ENCODE measurements at regions not wholly inside any gene's neighbourhood (a gene's known extent, or its start where the extent isn't known, plus 50 kb on each side); places are given as distances from the start of the nearest gene placed in this dataset.
A peak's percentile ranks its signal among the peaks of the same experiment; 100 is the strongest.
"Not testable (repeated sequence)": the region's sequence is repeated elsewhere in the genome, so short reads cannot be mapped to it uniquely, and the experiment has no call there.

DNA sequence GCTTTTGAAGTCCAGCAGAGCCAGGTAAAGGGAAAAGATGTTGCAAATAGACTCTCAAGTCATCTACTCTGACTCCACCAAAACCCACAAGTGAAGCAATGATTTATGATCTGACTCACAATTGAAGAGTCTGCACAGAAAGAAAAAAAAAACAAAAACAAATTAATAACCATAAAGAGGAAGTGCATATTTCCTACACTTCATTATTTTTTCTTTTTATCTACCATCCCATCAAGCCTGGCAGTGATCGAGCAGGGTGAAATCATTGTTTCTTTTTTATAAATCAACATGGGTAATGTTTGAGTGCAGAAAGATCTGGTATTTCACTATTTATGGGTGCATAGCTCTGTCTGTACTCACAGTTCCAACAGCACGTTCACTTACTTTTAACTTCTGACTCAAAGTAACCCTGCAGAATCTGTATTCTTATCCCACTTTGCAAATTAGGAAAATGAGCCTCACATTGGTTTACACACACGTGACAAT, 829.0 kb downstream of the TNS3 start:
- Histone ChIP-seq H3K36me3 (ENCODE audit: control insufficient read depth, insufficient read depth, low read length, severe bottlenecking) (no peaks in the 10 kb centered on the region), H3K9me3 (ENCODE audit: control insufficient read depth, low read length) (no peaks in the 10 kb centered on the region), H3K4me3 (ENCODE audit: low read length) (no peak overlapping the region), H3K9ac (ENCODE audit: low read length) (peak overlapping the region; percentile 55), H3K4me1 (ENCODE audit: control insufficient read depth, insufficient read depth, low read length) (peaks cover 24% of the 10 kb centered on the region), H3K27me3 (replicated peaks; ENCODE audit: control insufficient read depth, insufficient read depth, low read length) (no peaks in the 10 kb centered on the region)
- DNase-seq (ENCODE audit: low read depth) = peak; percentile 80

DNA sequence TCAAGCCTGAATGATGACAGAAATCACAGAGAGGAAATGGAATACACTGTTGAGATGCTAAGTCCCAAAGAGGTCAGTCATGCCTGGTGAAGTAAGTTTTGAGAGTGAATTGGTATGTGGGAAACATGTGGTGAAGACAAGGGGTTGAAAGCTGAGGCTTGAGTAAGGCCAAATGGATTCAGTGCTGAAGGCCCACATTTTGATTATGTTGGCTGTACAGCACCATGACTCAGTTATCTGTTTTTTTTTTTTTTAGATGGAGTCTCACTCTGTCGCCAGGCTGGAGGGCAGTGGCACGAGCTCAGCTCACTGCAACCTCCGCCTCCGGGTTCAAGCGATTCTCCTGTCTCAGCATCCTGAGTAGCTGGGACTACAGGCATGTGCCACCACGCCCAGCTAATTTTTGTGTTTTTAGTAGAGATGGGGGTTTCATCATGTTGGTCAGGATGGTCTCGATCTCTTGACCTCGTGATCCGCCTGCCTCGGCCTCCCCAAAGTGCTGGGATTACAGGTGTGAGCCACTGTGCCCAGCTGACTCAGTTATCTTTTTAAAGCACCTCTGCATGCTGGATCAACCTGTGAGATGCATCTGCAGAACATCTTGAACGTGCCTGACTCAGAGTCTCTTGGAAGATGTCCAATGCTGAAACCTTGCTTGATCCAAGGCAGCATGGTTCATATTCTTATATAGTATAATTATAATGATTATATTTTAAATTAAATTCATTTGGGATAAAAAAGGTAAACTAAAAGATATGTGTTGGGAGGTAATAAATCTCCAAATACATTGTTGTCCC, 829.8 kb downstream of the TNS3 start:
- not testable (repeated sequence) for H3K4me3 ChIP-seq (ENCODE audit: low read length); H3K27me3 ChIP-seq (replicated peaks; ENCODE audit: control insufficient read depth, insufficient read depth, low read length); H3K9me3 ChIP-seq (ENCODE audit: control insufficient read depth, low read length); H3K36me3 ChIP-seq (ENCODE audit: control insufficient read depth, insufficient read depth, low read length, severe bottlenecking); H3K9ac ChIP-seq (ENCODE audit: low read length)
- DNase-seq (ENCODE audit: low read depth) = peak; percentile 42
- H3K4me1 ChIP-seq (ENCODE audit: control insufficient read depth, insufficient read depth, low read length) = peaks cover 24% of the 10 kb centered on the region

DNA sequence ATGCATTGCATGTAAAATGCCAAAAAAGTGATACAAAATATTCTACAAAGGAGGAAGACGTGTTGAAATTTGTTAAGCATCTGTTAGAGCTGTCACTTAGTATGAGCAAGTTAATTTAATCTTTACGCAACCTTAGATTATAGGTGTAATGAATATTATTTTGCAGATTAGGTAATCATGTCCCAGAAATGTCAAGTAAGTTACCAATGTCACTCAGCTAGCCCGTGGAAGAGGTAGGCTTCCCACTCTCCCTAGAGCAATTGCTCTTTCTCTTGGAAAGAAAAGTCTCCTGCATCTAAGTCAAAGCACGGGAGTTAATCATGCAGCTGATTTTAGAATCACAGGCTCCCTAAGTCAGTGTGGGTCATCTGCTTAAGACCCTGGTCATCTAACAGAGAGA, 830.4 kb upstream of the IGFBP3 start:
- H3K9ac ChIP-seq (ENCODE audit: low read length) = no peak overlapping the region
- no peak overlapping the region for H3K4me3 ChIP-seq (ENCODE audit: low read length)
- no peaks in the 10 kb centered on the region for H3K36me3 ChIP-seq (ENCODE audit: control insufficient read depth, insufficient read depth, low read length, severe bottlenecking)
- DNase-seq (ENCODE audit: low read depth) = no peak
- H3K9me3 ChIP-seq (ENCODE audit: control insufficient read depth, low read length) = no peaks in the 10 kb centered on the region
- H3K27me3 ChIP-seq (replicated peaks; ENCODE audit: control insufficient read depth, insufficient read depth, low read length) = no peaks in the 10 kb centered on the region
- peaks cover 24% of the 10 kb centered on the region for H3K4me1 ChIP-seq (ENCODE audit: control insufficient read depth, insufficient read depth, low read length)

DNA sequence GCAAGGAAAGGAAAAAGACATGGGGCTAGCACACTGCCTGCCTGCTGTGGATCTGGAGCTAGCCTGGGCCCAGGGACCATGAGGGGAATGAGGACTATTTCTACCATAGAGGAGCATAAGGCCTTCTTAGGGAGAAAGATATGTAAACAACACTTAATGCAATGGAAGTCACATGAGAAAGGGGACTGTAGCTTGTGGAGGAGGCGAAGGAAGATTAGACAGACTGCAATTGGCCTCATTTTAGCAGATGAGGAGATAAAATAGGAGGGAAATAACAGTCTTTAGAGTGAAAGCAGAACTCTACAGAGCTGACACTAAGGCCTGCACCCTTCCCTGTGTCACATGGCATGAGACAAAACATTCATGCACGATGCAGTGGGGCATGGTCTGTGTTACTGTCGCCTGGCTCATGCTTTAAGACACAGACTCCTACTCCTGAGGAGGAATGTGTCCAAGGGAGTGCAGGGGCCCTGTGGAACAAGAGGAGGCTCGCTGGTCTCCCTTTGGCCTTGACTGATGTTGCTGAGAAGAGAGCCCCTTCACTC, 829.3 kb upstream of the IGFBP3 start:
- peaks cover 24% of the 10 kb centered on the region for H3K4me1 ChIP-seq (ENCODE audit: control insufficient read depth, insufficient read depth, low read length)
- H3K4me3 ChIP-seq (ENCODE audit: low read length) = no peak overlapping the region
- H3K9ac ChIP-seq (ENCODE audit: low read length) = no peak overlapping the region
- no peaks in the 10 kb centered on the region for H3K36me3 ChIP-seq (ENCODE audit: control insufficient read depth, insufficient read depth, low read length, severe bottlenecking)
- no peak for DNase-seq (ENCODE audit: low read depth)
- no peaks in the 10 kb centered on the region for H3K9me3 ChIP-seq (ENCODE audit: control insufficient read depth, low read length)
- H3K27me3 ChIP-seq (replicated peaks; ENCODE audit: control insufficient read depth, insufficient read depth, low read length) = no peaks in the 10 kb centered on the region

DNA sequence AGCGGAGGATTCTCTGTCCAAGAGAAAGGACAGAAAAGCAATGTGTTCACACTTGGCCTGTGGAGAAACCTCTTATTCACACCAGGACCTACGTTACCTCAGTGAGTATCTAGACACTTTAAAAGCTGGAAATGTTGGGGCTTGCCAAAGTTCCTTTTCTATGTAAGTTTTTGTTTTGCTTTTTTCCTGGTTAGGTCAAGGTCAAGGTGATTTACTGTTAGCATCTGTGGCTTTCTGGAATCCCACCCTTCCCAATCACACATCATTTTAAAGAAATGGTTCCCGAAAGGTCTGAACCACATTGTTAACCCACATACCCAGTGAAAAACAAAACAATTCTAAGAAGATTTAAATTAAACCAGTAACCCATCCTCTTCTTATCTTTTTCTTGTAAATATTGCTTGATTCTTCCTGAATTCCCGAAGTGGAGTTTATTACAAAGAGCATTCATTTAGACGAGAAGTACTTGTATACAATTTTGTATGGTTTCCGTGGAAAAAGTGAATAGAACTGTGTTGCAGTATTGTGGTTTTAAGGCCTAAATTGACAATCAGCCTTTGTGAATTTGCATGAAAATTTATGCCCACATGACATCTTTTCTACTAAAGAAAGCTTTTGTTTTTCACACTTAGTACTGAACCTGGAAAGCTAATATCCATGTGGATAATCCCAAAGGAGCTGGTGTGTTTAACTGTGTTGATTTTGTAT, 827.0 kb upstream of the IGFBP3 start:
- peaks cover 6% of the 10 kb centered on the region for H3K4me1 ChIP-seq (ENCODE audit: control insufficient read depth, insufficient read depth, low read length)
- H3K36me3 ChIP-seq (ENCODE audit: control insufficient read depth, insufficient read depth, low read length, severe bottlenecking) = no peaks in the 10 kb centered on the region
- no peaks in the 10 kb centered on the region for H3K9me3 ChIP-seq (ENCODE audit: control insufficient read depth, low read length)
- no peak for DNase-seq (ENCODE audit: low read depth)
- no peak overlapping the region for H3K9ac ChIP-seq (ENCODE audit: low read length)
- no peaks in the 10 kb centered on the region for H3K27me3 ChIP-seq (replicated peaks; ENCODE audit: control insufficient read depth, insufficient read depth, low read length)
- H3K4me3 ChIP-seq (ENCODE audit: low read length) = no peak overlapping the region

- Histone ChIP-seq H3K9me3 (ENCODE audit: control insufficient read depth, low read length) (no peaks in the 10 kb centered on the region), H3K4me3 (ENCODE audit: low read length) (no peak overlapping the region), H3K9ac (ENCODE audit: low read length) (no peak overlapping the region), H3K27me3 (replicated peaks; ENCODE audit: control insufficient read depth, insufficient read depth, low read length) (no peaks in the 10 kb centered on the region), H3K4me1 (ENCODE audit: control insufficient read depth, insufficient read depth, low read length) (no peaks in the 10 kb centered on the region), H3K36me3 (ENCODE audit: control insufficient read depth, insufficient read depth, low read length, severe bottlenecking) (no peaks in the 10 kb centered on the region)
- no peak for DNase-seq (ENCODE audit: low read depth)
Measured at GRCh38 chr7:46746695-46747687, 825.9 kb upstream of the IGFBP3 start.

DNA sequence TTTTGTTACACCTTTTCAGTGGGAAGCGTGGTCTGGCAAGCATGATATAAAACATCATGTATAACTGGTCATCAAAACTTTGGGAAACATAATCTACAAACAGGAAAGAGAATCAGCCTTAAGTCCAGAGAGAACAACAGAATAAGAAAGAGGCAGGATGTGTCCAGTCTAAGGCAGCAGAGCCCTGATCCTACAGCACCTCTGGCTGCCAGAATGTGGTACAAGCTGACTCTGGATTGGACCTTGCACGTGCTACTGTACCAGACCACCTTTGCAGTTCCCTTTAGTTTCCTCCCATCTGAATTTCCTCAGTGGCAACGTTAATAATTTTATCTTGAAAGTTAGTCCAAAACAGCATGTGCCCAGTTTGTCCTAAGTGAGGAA, 824.6 kb upstream of the IGFBP3 start:
- Histone ChIP-seq H3K9ac (ENCODE audit: low read length) (no peak overlapping the region), H3K4me3 (ENCODE audit: low read length) (no peak overlapping the region), H3K36me3 (ENCODE audit: control insufficient read depth, insufficient read depth, low read length, severe bottlenecking) (no peaks in the 10 kb centered on the region), H3K27me3 (replicated peaks; ENCODE audit: control insufficient read depth, insufficient read depth, low read length) (no peaks in the 10 kb centered on the region), H3K9me3 (ENCODE audit: control insufficient read depth, low read length) (no peaks in the 10 kb centered on the region), H3K4me1 (ENCODE audit: control insufficient read depth, insufficient read depth, low read length) (no peaks in the 10 kb centered on the region)
- DNase-seq (ENCODE audit: low read depth) = no peak

DNA sequence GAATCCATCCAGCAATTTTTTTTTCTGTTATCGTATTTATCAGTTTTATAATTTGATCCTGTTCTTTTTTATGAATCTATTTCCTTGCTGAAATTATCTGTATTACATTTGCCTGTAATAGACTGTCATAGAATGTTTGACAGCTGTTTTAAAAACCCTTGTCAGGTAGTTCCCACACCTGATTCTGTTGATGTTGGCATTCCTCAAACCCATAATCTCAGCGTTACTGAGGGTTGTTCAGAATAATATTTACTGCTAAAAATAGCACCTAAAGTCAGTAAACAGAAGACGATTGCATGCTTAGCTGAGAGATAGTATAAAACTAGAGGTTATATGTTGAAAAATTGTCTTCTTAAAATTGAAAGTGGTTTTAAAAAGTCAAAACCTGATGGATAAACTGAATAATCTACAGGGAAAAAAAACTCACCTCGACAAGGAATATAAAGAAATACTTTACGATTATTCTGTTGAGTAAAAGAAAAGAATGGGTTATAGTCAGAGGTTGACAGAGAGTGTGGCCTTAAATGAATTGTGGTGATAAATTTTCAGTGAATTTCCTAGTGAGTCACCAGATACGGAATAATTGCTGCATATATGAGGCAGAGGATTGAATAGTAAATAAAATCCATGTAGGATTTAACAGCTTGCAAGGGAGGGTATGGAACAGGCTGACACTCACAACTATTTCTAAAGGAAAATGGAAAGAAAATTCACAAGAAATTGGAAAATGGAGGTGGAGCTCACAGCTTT, 824.1 kb upstream of the IGFBP3 start:
- H3K9me3 ChIP-seq (ENCODE audit: control insufficient read depth, low read length) = no peaks in the 10 kb centered on the region
- no peaks in the 10 kb centered on the region for H3K27me3 ChIP-seq (replicated peaks; ENCODE audit: control insufficient read depth, insufficient read depth, low read length)
- no peak for DNase-seq (ENCODE audit: low read depth)
- H3K4me3 ChIP-seq (ENCODE audit: low read length) = no peak overlapping the region
- H3K36me3 ChIP-seq (ENCODE audit: control insufficient read depth, insufficient read depth, low read length, severe bottlenecking) = no peaks in the 10 kb centered on the region
- no peaks in the 10 kb centered on the region for H3K4me1 ChIP-seq (ENCODE audit: control insufficient read depth, insufficient read depth, low read length)
- no peak overlapping the region for H3K9ac ChIP-seq (ENCODE audit: low read length)

DNA sequence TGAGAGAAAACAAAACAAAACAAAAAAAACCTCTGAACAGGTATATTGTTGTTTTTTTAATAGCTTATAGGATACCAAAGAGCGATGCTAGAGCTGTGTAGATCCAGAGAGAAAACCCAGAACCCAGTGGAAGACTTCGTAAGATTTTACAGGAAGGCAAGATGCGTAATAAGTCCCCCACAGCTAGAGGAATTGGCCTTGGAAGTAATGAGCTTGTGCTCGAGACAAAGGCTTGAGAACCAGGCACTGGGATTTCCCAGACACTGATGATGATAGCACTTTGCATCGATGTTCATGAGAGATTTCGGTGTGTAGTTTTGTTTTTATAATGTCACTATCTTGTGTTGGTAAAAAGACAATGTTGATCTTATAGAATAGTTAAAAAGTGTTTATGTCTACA, 821.5 kb upstream of the IGFBP3 start:
- DNase-seq (ENCODE audit: low read depth) = no peak
- no peak overlapping the region for H3K4me3 ChIP-seq (ENCODE audit: low read length)
- H3K9me3 ChIP-seq (ENCODE audit: control insufficient read depth, low read length) = no peaks in the 10 kb centered on the region
- no peaks in the 10 kb centered on the region for H3K4me1 ChIP-seq (ENCODE audit: control insufficient read depth, insufficient read depth, low read length)
- no peaks in the 10 kb centered on the region for H3K27me3 ChIP-seq (replicated peaks; ENCODE audit: control insufficient read depth, insufficient read depth, low read length)
- no peak overlapping the region for H3K9ac ChIP-seq (ENCODE audit: low read length)
- H3K36me3 ChIP-seq (ENCODE audit: control insufficient read depth, insufficient read depth, low read length, severe bottlenecking) = no peaks in the 10 kb centered on the region

DNA sequence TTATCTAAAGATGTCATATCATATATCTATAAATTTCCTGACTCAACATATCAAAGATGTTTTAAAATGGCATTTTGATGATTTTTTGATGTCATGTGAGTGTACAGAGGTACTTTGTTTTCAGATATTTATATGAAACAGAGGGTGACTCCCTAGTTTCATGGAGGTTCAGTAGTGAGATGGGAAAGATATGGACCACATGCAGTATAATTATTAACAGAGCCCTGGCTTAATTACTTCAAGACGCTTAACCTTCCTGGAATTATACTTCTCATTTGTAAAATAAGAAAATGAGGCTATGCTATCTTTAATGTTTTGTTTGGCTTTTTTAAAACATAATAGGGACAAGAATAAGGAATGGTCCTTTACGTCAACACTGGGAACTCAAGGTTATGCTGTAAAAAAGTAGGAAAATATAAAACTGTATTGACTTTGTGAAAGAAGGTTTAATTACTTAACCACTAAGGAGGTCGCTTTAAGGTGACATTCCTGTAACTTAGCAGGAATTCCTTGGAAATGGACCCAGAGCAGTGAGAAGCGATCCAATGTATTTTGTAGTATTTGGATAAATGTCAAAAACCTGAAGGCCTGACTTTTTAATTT, 821.0 kb upstream of the IGFBP3 start:
- DNase-seq (ENCODE audit: low read depth) = no peak
- Histone ChIP-seq H3K4me1 (ENCODE audit: control insufficient read depth, insufficient read depth, low read length) (no peaks in the 10 kb centered on the region), H3K9me3 (ENCODE audit: control insufficient read depth, low read length) (no peaks in the 10 kb centered on the region), H3K36me3 (ENCODE audit: control insufficient read depth, insufficient read depth, low read length, severe bottlenecking) (no peaks in the 10 kb centered on the region), H3K27me3 (replicated peaks; ENCODE audit: control insufficient read depth, insufficient read depth, low read length) (no peaks in the 10 kb centered on the region), H3K4me3 (ENCODE audit: low read length) (no peak overlapping the region), H3K9ac (ENCODE audit: low read length) (no peak overlapping the region)
